Left renal cortex interstitium (tissue), 4 donors: ENCODE measurements at regions not wholly inside any gene's neighbourhood (a gene's known extent, or its start where the extent isn't known, plus 50 kb on each side); places are given as distances from the start of the nearest gene placed in this dataset.

Experiments used
- DNase-seq, 4 donors: peaks; one replicate each; pipeline ENCODE4 v3.0.0-alpha.2; 2013; ENCODE audit warnings: low read depth in 4 of 4, low spot score in 2 of 4, missing footprints in 1 of 4

DNA sequence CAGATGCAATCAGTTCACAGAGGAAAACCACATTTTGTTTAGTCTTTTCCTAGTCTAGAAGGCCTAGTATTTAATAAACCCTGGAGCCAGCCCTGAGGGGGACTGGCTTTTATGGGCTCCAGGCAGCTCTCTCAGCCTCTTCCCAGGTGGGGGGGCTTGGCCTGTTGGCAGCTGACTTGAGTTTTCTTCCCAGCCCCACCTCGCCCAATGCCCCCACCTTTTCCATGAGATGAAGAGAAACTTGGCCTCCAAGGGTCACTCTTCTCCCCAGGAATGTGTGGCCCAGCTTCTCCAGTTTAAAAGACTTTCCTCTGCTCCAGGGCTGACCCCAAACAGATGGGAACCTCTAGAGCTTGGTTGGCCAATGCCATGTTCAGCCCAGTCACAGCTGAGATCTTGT lies 196.1 kb downstream of the BMP7 start:
- DNase-seq = no peak

DNA sequence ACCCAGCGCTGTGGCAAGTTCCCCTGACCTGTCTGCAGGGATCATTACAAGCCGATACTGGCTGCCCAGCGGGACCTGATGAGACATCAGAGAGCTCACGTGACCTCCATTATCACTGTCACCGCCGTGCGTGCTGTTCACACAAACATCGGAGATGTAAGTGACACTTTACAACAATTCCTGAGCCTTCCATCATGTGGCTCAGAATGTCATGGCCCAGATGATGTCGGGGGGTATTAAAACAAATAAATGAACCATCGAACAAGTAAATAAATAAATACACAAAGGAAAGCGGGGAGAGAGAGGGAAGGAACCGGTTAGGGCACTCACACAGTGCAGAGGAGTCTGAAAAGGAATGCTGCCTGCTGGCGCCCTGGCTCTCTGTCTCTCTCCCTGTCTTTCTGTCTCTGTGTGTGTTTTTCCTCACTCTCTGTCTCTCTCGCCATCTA lies 195.1 kb downstream of the BMP7 start:
- no peak for DNase-seq

DNA sequence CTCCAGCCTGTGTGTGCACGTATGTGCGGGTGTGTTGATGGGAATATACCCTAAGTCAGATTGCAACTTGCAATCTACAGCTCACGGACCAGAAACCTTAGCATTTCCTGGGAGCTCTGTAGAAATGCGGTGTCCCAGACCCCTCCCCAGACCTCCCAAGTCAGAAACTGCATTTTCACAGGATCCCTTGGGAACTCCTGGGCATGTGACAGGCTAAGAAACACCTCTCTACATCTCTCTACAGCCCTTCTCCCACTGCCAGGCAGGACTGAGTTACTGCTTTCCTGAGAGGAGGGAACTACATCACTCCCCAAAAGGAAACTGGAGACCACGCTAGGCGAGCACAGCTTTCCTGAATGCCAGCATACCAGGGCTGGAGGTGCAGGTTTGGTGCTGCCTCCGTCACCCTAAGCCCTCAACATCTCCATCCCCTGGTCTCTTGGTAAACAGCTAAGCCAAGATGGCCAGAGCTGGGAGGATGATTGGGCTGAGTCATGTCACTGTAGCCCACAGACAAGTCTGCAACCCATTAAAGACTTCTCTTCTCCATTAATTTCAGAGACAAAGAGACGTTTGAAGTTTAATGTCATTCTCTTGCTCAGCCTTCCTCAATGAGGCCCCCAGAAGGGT lies 194.4 kb downstream of the BMP7 start:
- DNase-seq = no peak

DNA sequence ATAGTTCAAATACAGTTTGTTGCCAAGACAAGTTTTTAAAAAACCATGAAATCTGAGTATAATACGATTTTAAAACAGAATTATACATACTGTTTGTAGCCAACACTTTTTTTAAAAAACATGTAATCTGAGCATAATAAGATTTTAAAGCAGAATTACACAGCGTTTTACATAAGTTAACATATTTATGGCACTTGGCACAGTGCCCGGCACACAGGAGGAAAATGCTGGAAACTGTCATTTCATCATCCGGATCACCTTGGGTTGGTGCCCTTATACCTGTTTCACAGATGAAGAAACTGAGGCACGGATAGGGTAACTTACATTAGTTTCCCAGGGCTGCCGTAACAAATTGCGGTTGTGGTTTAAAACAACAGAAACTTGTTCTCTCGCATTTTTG lies 193.0 kb downstream of the BMP7 start:
- no peak for DNase-seq

DNA sequence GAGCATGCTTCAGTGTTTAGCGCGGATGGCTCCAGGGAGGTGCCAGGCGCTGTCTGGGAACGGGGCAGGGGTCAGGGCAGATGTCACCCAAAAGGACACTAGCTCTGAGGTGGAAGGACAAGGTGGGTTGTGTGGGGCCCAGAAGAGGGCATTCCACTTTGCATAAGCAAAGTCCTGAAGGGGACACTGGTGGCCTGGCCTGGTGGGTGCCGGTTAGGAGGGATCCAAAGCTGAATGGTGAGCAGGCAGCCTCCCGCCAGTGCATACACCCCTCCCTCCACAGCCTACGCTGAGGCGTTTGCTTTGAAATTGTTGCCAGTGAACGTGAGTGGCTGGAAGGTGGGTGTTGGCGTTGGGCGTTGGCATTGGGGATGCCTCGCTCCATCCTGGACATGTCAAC lies 192.1 kb downstream of the BMP7 start:
- DNase-seq = no peak

DNA sequence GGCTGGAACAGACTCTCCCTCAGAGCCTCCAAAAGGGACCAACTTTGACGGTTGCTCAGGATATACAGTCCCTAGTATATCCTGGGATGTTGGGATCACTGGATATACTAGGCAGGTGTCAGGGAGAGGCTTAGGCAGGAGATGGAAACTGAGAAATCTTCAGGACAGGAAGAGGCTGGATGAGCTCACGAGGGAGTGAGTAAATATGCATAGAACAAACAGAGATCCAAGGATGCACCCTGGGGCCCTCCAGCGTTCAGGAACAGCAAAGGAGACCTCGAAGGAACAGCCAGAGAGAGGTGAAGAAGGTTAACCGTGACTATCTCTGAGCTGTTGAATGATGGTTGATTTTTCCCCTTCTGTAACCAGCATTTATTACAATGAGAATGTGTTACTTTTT lies 191.3 kb downstream of the BMP7 start:
- no peak for DNase-seq

DNA sequence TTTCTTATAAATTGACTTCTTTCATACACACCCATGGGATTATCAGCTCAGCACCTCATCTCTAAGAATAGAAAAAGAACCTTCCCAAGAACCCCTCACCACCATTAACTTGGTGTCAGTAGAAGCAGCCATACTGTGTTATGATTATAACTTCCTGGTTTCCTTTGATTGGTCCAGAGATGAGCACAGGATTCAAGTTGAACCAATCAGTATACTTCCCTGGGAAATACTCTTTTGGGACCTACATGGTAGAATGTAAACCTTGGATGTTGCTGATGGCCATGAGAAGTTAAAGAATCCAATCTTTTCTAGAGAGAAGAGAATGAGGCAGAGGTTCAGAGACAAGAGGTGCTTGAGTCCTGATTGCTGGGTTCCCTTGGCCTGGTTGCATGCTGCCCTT lies 190.8 kb downstream of the BMP7 start:
- DNase-seq = no peak

DNA sequence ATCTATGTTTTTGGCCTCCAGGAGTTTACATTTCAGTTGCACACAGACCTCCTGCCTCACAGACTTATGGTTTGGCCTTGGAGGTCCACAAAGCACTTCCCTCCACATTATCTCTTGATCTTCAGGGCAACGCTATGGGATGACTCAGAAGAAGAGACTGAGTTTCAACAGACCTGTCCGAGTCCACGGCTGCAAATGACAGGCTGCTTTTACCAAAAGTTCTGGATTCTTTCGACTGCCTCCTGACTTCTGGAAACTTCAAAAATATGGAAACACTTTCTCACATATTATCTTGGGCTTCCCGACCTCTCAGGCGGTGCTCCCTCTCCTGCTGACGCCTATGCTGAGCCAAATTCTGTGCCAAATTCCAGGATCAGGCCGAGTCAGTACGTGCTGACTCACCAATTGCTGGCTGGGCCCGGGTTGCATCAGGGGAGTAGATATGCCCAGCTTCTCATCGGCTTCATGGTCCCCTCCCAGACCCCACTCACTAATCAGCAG lies 190.2 kb downstream of the BMP7 start:
- no peak for DNase-seq

DNA sequence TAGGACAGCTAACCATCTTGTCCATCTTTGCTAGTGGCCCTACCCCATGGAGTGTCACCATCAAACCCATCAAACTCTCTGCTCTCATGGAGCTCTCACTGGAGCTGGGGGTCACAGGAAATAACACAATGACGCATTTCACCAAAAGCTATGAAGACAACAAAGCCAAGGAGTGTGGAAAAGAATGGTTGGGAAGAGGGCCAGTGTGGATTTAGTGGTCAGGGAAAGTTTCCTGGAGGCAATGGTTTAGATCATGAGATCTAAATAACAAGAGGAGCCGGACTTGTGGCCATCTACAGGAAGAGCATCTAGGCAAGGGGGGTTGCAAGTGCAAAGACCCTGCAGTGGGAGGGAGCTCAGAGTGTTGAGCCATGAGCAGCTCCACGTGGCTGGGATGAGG lies 189.5 kb downstream of the BMP7 start:
- no peak for DNase-seq

DNA sequence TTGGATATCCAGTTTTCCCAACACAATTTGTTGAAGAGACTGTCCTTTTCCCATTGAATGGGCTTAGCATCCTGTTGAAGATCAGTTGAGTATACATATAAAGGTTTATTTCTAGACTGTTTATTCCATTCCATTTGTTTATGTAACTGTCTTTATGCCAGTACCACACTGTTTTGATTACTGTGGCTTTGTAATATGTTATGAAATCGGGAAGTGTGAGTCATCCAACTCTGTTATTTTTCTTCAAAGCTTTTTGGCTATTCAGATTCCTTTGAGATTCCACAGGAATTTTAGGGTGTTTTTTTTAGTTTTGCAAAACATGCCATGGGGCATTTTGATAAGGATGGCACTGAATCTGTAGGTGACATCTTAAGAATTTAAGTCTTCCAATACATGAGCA lies 188.3 kb downstream of the BMP7 start:
- DNase-seq = no peak

DNA sequence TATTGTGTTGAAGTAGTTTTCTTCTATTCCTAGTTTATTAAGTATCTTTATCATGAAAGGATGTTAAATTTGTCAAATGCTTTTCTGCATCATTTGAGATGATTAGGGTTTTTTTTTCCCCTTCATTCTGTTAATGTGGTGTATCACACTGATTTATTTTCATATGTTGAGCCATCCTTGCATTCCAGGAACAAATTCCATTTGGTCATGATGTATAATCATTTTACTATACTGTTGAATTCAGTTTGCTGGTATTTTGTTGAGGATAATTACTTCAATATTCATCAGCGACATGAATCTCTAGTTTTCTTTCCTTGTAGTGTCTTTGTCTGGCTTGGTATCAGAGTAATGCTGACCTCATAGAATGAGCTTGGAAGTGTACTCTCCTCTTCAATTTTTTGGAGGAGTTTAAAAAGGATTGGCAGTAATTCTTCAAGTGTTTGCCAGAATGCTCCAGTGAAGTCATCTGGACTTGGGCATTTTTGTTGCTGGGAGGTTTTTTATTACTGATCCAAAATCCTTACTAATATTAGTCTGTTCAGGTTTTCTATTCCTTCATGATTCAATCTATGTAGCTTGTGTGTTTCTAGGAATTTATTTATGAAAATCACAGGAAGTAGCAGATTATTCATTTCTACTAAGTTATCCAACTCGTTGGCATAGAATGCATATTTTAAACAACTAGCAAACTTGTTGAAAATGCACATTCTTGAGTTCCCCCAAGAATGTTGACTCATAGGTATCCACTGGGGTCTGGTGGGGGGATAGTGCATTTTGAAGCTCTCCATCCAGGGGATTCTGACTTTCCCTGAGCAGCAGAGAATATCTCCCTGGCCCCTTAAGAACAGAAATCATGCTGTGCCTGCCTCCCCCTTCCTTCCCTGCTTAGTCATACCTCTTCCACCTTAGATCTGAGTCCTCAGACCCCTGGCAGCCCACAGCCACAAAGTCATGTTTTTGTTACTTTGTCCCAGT lies 187.1 kb downstream of the BMP7 start:
- DNase-seq = no peak

DNA sequence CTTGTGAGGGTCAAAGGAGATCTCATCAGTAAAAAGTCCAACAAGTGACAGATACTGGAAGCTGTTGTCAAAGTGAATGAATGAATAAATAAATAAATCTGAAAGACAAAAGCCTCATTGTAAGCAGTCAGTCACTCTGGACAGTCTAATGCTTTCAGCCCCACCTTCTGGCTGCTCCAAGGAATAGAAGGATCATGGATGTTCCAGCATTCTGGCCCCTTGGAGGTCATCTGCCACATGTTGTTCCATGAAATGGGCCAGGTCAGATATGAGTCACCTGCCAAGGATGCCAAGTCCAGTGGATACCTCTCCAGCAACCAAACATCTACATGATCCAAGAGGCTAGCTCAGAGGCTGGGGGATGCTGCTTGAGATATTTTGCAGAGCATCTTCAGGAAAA lies 185.6 kb downstream of the BMP7 start:
- DNase-seq = no peak

DNA sequence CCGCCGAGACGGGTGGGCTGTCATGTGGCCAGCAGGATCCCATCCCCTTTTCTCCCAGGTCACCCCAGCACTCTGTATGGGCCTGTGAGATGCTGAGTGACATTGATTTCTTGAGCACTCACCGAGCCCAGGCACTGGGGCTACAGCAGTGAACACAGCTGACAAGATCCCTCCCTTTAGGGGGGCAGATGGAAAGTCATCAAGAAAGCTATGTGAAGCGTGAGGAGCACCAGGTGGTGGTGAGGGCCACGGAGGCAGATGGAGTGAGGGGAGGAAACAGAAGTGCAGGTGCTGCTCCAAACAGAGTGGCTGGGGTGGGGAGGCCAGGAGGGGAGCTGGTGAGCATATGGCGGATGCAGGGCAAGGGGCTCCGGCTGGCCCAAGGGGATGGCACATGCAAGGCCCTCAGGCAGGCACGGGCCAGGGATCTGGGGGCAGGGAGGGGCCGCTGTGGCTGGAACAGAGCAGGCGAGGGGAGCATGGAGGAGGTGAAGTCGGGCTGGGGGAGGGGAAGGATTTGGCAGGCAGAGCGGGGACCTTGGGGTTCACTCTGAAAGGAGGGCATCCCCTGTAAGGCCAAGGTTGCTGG lies 184.0 kb downstream of the BMP7 start:
- DNase-seq = no peak

DNA sequence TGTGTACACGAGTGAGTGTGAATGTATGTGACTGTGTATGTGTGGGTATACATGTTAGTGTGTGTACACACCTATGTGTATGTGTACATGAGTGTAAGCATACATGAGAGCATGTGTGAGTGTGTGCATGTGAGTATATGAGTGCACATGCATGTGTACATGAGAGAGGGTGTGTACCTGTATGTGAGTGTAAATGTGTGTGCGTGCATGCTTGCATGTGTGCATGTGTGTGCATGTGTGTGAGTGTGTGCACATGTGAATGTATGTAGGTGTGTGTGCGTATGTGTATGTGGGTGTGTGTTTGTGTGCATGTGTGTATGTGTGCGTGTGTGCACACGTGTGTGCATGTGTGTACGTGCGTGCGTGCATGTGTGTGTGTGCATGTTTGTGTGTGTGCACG lies 183.4 kb downstream of the BMP7 start:
- no peak for DNase-seq

DNA sequence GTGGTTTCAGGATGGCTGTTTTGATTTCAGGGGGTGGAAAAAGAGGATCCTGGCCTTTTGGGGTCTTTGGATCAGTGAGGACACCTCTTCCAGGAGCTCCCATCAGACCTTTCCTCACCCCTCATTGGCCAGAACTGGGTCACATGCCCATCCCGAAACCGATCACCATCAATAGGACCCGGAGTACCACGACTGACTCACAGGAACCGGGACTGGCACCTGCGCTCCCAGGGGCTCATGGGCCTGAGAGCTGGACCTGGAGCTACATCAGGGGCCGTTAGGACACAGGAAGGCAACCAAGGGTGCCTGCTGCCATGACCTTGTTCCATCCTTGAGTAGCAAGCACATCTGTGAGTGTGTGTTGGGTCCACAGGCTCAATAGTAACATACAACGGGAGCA lies 180.4 kb downstream of the BMP7 start:
- no peak for DNase-seq

DNA sequence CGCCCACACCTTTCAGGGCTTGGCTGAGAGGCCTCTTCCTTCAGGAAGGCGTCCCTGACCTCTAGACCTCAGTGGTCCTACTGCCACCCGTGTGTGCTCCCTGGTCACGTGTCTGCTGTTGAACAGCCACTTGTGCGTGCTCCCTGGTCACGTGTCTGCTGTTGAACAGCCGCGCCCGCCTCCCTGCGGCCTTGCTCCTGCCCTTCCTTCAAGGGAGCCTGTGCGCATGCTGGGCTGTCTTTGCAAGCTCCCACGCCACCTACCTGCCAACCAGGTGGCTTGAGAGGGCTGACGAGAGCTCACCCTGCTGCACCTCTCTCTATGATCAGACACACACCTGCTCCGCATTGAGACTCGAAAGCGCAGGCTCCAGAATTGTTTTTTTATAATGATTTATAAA lies 179.3 kb downstream of the BMP7 start:
- DNase-seq = no peak

DNA sequence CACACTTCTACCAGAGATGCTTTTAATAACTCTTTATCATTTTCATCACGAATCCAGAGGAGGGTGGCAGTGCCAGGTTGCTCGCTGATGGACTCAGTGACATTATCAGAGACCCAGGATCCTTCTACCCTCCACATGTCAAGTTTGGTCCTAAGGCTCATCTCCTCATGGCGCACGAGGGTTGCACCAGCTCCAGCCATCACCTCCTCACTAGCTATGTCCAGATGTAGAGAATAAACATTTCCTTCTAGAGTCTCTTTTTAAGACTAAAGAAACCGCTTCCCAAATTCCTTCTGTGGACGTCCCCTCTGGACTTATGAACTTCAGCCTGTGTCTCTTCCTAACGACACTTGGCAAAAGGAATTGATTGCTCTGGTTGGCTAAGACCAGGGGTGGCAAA lies 178.7 kb downstream of the BMP7 start:
- no peak for DNase-seq

DNA sequence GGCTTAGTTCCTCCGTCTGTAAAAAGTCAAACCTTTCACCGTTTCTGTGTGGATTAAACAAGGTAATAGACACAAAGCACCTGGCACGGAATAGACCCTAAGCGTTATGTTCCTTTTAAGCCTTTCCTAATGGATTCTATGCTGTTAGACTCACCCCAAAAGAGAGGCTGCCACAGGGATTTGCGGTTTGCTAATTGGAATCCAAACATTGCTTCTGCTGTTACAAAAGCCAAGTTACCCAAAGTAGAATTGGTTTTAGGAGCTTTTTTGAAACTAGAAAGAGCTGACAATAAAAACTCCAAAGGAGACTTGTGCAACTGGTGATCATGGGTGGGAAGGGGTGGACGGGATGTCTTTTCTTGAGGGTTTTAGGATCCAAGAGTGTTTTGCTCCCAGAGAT lies 178.0 kb downstream of the BMP7 start:
- DNase-seq = no peak

DNA sequence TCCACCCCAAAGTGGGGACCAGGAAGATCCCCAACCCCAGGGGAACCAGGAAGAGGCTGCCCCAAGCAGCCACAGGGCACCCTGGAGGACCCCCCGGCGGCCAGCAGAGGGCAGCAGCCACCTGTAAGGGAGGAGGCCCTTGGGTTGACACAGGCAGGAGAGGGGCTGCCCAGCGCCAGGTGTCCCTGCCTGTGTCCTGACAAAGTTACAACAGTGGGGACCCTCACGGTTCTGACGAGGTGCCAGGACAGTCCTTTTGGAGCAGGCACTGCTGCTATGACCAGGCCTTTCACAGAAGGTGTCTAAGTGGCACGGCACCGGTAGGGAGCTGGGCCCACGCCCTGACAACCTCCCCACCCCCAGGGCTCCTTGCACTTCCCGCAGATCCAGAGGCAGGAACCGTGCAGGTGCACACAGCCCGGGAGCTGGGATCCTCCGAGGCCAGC lies 176.7 kb downstream of the BMP7 start:
- no peak for DNase-seq

DNA sequence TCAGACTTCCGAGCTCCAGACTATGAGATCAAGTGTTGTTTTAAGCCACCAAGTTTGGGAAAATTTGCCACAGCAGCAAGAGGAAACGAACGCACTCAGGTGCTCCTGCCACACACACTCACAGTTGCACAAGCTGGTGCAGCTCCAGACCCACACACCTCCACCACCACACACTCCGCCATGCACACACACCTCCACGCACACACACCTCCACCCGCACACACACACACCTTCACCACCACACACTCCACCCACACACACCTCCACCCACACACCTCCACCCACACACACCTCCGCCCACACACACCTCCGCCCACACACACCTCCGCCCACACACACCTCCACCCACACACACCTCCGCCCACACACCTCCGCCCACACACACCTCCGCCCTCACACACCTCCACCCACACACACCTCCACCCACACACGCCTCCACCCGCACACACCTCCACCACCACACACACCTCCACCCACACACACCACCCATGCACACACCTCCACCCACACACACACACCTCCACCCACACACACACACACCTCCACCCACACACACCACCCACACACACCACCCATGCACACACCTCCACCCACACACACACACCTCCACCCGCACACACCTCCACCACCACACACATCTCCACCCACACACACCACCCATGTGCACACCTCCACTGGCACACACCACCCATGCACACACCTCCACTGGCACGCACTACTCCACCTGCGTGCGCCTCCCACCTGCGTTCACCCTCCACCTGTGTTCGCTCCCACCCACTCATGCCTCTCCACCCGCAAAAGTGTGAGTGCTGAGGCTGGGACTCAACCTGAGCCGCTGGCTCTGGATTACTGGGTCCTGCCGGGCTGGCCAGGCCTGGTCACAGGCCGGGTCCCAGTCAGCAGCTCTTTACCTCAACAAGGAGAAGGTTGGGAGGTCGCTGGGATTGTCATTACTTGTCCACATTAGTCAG lies 175.6 kb downstream of the BMP7 start:
- DNase-seq = no peak
